ENCODE measurements at regions not wholly inside any gene's neighbourhood (a gene's known extent, or its start where the extent isn't known, plus 50 kb on each side); places are given as distances from the start of the nearest gene placed in this dataset.
A peak's percentile ranks its signal among the peaks of the same experiment; 100 is the strongest.
"Not testable (repeated sequence)": the region's sequence is repeated elsewhere in the genome, so short reads cannot be mapped to it uniquely, and the experiment has no call there.

- Histone ChIP-seq H3K9ac (ENCODE audit: low read length) (no peak overlapping the region), H3K4me1 (ENCODE audit: control insufficient read depth, insufficient read depth, low read length) (peaks cover 4% of the 10 kb centered on the region), H3K9me3 (ENCODE audit: control insufficient read depth, low read length) (no peaks in the 10 kb centered on the region), H3K4me3 (ENCODE audit: low read length) (no peak overlapping the region), H3K36me3 (ENCODE audit: control insufficient read depth, insufficient read depth, low read length, severe bottlenecking) (no peaks in the 10 kb centered on the region), H3K27me3 (replicated peaks; ENCODE audit: control insufficient read depth, insufficient read depth, low read length) (peaks cover 26% of the 10 kb centered on the region)
- DNase-seq (ENCODE audit: low read depth) = peak; percentile 7
Measured at GRCh38 chrX:113804819-113805218, 779.1 kb upstream of the HTR2C start.

DNA sequence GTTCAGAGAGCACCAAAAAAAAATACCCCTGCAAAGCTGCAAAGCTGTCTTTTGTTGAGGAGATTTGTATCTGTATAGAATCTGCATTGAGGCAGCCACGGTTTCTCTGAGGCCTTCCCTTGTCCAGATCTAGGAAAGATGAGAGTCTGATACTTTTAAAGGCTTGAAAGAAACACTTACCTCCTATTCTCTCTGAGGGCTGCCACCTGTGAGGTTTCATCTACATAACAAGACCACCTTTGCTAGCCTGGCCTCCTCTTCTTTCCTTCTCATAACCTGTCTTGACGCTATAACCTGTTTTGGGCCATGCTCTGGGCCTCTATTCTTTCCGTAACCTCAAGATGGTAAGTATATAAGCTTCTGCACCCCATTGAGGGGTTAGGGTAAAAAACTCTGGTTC, 779.6 kb upstream of the HTR2C start:
- Histone ChIP-seq H3K9ac (ENCODE audit: low read length) (no peak overlapping the region), H3K4me3 (ENCODE audit: low read length) (no peak overlapping the region), H3K4me1 (ENCODE audit: control insufficient read depth, insufficient read depth, low read length) (peaks cover 4% of the 10 kb centered on the region), H3K27me3 (replicated peaks; ENCODE audit: control insufficient read depth, insufficient read depth, low read length) (peaks cover 24% of the 10 kb centered on the region), H3K36me3 (ENCODE audit: control insufficient read depth, insufficient read depth, low read length, severe bottlenecking) (no peaks in the 10 kb centered on the region), H3K9me3 (ENCODE audit: control insufficient read depth, low read length) (no peaks in the 10 kb centered on the region)
- DNase-seq (ENCODE audit: low read depth) = no peak

DNA sequence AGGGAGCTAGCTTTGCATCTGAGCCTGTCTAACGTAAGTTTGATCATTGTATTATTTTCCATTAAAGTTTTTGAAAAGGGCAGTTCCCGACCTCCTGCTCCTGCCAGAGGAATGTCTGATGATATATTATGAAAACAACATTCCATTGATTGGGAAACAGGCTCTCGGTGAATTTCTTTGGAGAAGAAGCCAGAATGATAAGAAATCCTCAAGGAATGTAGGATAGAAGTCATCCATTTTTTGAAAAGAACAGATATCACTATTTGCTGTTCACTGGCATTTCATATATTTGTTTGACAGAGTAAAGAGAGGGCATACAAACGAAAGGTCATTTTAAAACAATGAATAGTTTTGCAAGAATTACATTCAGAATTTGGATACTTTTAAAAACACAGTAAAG, 781.0 kb upstream of the HTR2C start:
- Histone ChIP-seq H3K4me3 (ENCODE audit: low read length) (no peak overlapping the region), H3K4me1 (ENCODE audit: control insufficient read depth, insufficient read depth, low read length) (peaks cover 4% of the 10 kb centered on the region), H3K36me3 (ENCODE audit: control insufficient read depth, insufficient read depth, low read length, severe bottlenecking) (no peaks in the 10 kb centered on the region), H3K9ac (ENCODE audit: low read length) (no peak overlapping the region), H3K27me3 (replicated peaks; ENCODE audit: control insufficient read depth, insufficient read depth, low read length) (peaks cover 23% of the 10 kb centered on the region), H3K9me3 (ENCODE audit: control insufficient read depth, low read length) (no peaks in the 10 kb centered on the region)
- DNase-seq (ENCODE audit: low read depth) = peak; percentile 27

GRCh38 chrX:113800955-113801354, 782.9 kb upstream of the HTR2C start:
- no peak overlapping the region for H3K4me3 ChIP-seq (ENCODE audit: low read length)
- no peaks in the 10 kb centered on the region for H3K9me3 ChIP-seq (ENCODE audit: control insufficient read depth, low read length)
- H3K4me1 ChIP-seq (ENCODE audit: control insufficient read depth, insufficient read depth, low read length) = peaks cover 4% of the 10 kb centered on the region
- no peak for DNase-seq (ENCODE audit: low read depth)
- H3K27me3 ChIP-seq (replicated peaks; ENCODE audit: control insufficient read depth, insufficient read depth, low read length) = peaks cover 11% of the 10 kb centered on the region
- no peaks in the 10 kb centered on the region for H3K36me3 ChIP-seq (ENCODE audit: control insufficient read depth, insufficient read depth, low read length, severe bottlenecking)
- no peak overlapping the region for H3K9ac ChIP-seq (ENCODE audit: low read length)

DNA sequence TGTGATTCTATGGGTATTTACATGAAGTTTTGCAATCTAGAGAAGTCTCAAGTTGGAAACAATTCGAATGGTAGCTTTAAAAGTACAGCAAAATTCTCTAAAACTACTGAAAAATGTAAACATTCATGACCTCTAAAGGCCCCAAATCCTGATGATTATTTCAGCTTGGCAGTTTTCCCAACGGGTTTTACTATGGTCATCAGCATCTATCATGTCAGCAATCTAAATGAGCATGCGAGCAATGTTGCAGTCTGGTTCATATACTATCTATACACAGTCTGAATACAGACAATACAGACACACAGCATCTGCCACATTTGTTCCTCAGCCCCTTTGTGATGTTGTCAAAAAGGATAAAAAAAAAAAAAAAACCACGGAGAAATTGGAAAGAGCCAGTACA, 790.3 kb upstream of the HTR2C start:
- Histone ChIP-seq H3K4me1 (ENCODE audit: control insufficient read depth, insufficient read depth, low read length) (no peaks in the 10 kb centered on the region), H3K27me3 (replicated peaks; ENCODE audit: control insufficient read depth, insufficient read depth, low read length) (no peaks in the 10 kb centered on the region), H3K9me3 (ENCODE audit: control insufficient read depth, low read length) (no peaks in the 10 kb centered on the region), H3K36me3 (ENCODE audit: control insufficient read depth, insufficient read depth, low read length, severe bottlenecking) (no peaks in the 10 kb centered on the region), H3K4me3 (ENCODE audit: low read length) (no peak overlapping the region), H3K9ac (ENCODE audit: low read length) (no peak overlapping the region)
- peak; percentile 8 for DNase-seq (ENCODE audit: low read depth)

GRCh38 chrX:113790987-113791386, 792.9 kb upstream of the HTR2C start:
- H3K27me3 ChIP-seq (replicated peaks; ENCODE audit: control insufficient read depth, insufficient read depth, low read length) = peaks cover 11% of the 10 kb centered on the region
- H3K9ac ChIP-seq (ENCODE audit: low read length) = no peak overlapping the region
- no peaks in the 10 kb centered on the region for H3K4me1 ChIP-seq (ENCODE audit: control insufficient read depth, insufficient read depth, low read length)
- H3K9me3 ChIP-seq (ENCODE audit: control insufficient read depth, low read length) = no peaks in the 10 kb centered on the region
- peak; percentile 21 for DNase-seq (ENCODE audit: low read depth)
- no peaks in the 10 kb centered on the region for H3K36me3 ChIP-seq (ENCODE audit: control insufficient read depth, insufficient read depth, low read length, severe bottlenecking)
- H3K4me3 ChIP-seq (ENCODE audit: low read length) = no peak overlapping the region

DNA sequence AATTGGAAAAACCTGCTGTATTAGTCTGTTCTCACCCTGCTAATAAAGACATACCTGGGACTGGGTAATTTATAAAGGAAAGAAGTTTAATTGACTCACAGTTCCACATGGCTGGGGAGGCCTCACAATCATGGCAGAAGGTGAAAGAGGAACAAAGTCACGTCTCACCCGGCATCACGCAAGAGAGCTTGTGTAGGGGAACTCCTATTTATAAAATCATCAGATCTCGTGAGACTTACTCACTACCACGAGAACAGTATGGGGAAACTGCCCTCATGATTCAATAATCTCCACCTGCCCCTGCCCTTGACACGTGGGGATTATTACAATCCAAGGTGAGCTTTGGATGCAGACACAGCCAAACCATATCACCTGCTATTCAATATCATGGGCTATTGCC, 799.1 kb upstream of the HTR2C start:
- not testable (repeated sequence) for H3K36me3 ChIP-seq (ENCODE audit: control insufficient read depth, insufficient read depth, low read length, severe bottlenecking); DNase-seq (ENCODE audit: low read depth); H3K9me3 ChIP-seq (ENCODE audit: control insufficient read depth, low read length); H3K9ac ChIP-seq (ENCODE audit: low read length); H3K4me3 ChIP-seq (ENCODE audit: low read length); H3K4me1 ChIP-seq (ENCODE audit: control insufficient read depth, insufficient read depth, low read length)
- peaks cover 11% of the 10 kb centered on the region for H3K27me3 ChIP-seq (replicated peaks; ENCODE audit: control insufficient read depth, insufficient read depth, low read length)

DNA sequence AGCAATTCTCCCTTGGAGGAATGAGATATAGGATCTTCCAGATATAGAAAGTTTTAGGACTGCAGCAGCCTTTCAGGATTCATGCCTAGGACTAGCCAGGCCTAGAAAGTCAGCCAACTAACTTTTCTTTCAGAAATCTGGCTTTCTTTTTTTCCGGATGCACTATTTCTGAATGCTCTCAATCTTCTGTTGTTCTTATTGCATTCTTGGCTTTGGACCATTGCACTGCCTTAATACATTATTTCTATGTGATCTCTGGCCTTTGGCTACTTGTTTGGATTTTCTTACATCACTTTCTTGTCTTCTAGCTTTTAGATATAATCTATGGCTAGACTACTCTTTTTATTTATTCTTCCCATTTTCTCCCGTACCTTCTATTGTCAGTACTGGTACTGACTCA, 813.1 kb upstream of the HTR2C start:
- no peak for DNase-seq (ENCODE audit: low read depth)
- peaks cover 4% of the 10 kb centered on the region for H3K4me1 ChIP-seq (ENCODE audit: control insufficient read depth, insufficient read depth, low read length)
- H3K9me3 ChIP-seq (ENCODE audit: control insufficient read depth, low read length) = no peaks in the 10 kb centered on the region
- H3K4me3 ChIP-seq (ENCODE audit: low read length) = no peak overlapping the region
- H3K27me3 ChIP-seq (replicated peaks; ENCODE audit: control insufficient read depth, insufficient read depth, low read length) = peaks cover 18% of the 10 kb centered on the region
- no peaks in the 10 kb centered on the region for H3K36me3 ChIP-seq (ENCODE audit: control insufficient read depth, insufficient read depth, low read length, severe bottlenecking)
- no peak overlapping the region for H3K9ac ChIP-seq (ENCODE audit: low read length)

DNA sequence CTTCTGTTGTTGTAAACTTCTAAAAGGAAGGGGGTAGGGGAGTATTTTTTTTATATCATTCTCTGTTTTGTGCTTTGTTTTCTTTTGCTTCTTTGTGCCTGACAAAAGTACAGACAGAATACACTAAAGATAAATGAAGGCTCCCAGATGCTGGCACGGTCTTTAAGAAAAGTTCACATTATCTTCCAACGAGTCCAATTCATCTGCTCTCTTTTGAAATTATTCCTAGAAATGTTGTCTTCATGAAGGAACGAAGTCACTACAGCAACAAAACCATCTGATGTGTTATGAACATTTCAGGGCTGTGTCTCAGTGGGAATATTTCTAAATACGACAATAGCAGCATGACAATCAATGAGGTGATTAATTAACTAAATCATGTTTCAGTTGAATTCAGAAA, 813.8 kb upstream of the HTR2C start:
- Histone ChIP-seq H3K4me1 (ENCODE audit: control insufficient read depth, insufficient read depth, low read length) (peaks cover 4% of the 10 kb centered on the region), H3K9me3 (ENCODE audit: control insufficient read depth, low read length) (no peaks in the 10 kb centered on the region), H3K4me3 (ENCODE audit: low read length) (no peak overlapping the region), H3K9ac (ENCODE audit: low read length) (no peak overlapping the region), H3K36me3 (ENCODE audit: control insufficient read depth, insufficient read depth, low read length, severe bottlenecking) (no peaks in the 10 kb centered on the region), H3K27me3 (replicated peaks; ENCODE audit: control insufficient read depth, insufficient read depth, low read length) (peaks cover 18% of the 10 kb centered on the region)
- DNase-seq (ENCODE audit: low read depth) = no peak

GRCh38 chrX:113759422-113759821, 824.5 kb upstream of the HTR2C start:
- Histone ChIP-seq H3K4me3 (ENCODE audit: low read length) (no peak overlapping the region), H3K9me3 (ENCODE audit: control insufficient read depth, low read length) (peaks cover 5% of the 10 kb centered on the region), H3K9ac (ENCODE audit: low read length) (no peak overlapping the region), H3K36me3 (ENCODE audit: control insufficient read depth, insufficient read depth, low read length, severe bottlenecking) (no peaks in the 10 kb centered on the region), H3K4me1 (ENCODE audit: control insufficient read depth, insufficient read depth, low read length) (no peaks in the 10 kb centered on the region), H3K27me3 (replicated peaks; ENCODE audit: control insufficient read depth, insufficient read depth, low read length) (no peaks in the 10 kb centered on the region)
- no peak for DNase-seq (ENCODE audit: low read depth)

DNA sequence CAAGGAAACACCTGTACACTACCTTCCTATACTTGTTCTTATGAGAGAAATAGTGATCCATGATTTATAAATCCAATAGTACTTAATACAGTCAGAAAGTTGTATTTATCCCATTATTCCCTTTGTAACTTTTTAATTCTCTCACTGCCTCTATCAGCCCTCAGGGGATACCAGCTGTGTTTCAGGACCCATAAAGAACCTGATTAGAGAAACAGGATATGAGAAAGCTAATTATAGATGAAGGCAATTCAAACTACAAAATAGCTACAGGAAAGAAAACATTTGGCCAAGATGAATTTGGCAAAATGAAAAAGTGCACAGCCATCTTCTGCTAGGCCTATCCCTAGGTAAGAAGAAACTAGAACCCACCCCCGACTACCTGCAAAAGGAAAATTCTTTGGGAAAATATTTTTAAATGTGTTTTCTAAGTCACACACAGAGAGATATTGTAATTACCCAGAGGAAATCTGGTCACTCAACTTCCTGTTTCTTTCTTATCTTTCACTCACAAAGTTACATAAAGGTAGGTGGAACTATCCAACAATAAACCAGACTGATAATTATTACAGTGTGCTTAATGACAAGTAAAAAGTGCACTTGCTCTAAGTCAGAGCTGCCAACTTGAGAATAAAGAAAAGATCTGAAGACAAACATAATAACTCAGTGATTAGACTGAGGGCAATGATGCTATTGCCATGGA, 836.5 kb upstream of the HTR2C start:
- Histone ChIP-seq H3K9me3 (ENCODE audit: control insufficient read depth, low read length) (no peaks in the 10 kb centered on the region), H3K27me3 (replicated peaks; ENCODE audit: control insufficient read depth, insufficient read depth, low read length) (peaks cover 32% of the 10 kb centered on the region), H3K4me1 (ENCODE audit: control insufficient read depth, insufficient read depth, low read length) (peaks cover 2% of the 10 kb centered on the region), H3K9ac (ENCODE audit: low read length) (no peak overlapping the region), H3K4me3 (ENCODE audit: low read length) (no peak overlapping the region), H3K36me3 (ENCODE audit: control insufficient read depth, insufficient read depth, low read length, severe bottlenecking) (no peaks in the 10 kb centered on the region)
- no peak for DNase-seq (ENCODE audit: low read depth)

DNA sequence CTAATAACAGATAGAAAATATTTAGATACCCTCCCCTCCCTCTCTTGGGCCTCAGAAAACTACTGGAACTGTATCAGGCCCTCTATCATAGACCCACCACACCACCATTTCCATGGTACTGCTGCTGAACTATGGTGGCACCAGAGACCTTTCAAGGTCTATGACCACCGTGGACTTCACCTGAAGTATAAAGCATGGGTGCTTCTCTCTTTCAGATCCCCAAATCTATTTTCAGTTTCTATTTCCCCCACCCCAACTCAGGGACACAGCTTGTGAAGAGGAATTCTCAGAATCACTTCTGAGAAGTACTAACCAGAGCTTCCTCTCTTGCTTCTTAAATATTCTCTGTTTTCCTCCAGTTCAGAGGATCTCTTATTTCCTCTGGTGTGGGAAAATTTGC, 840.8 kb upstream of the HTR2C start:
- H3K9me3 ChIP-seq (ENCODE audit: control insufficient read depth, low read length) = peaks cover 2% of the 10 kb centered on the region
- H3K9ac ChIP-seq (ENCODE audit: low read length) = no peak overlapping the region
- no peak overlapping the region for H3K4me3 ChIP-seq (ENCODE audit: low read length)
- no peak for DNase-seq (ENCODE audit: low read depth)
- H3K36me3 ChIP-seq (ENCODE audit: control insufficient read depth, insufficient read depth, low read length, severe bottlenecking) = no peaks in the 10 kb centered on the region
- H3K27me3 ChIP-seq (replicated peaks; ENCODE audit: control insufficient read depth, insufficient read depth, low read length) = peaks cover 28% of the 10 kb centered on the region
- H3K4me1 ChIP-seq (ENCODE audit: control insufficient read depth, insufficient read depth, low read length) = peaks cover 8% of the 10 kb centered on the region
